Prostate gland (tissue), 2 donors: ENCODE measurements at regions not wholly inside any gene's neighbourhood (a gene's known extent, or its start where the extent isn't known, plus 50 kb on each side); places are given as distances from the start of the nearest gene placed in this dataset.

Experiments used
- CTCF ChIP-seq, 4 experiments: fragments of 200-600 bp in 2 of 4; fragments of 450-650 bp in 2 of 4; sonication (generic) in 2 of 4; IDR thresholded peaks; 1 replicate in 3 of 4; 2 replicates in 1 of 4; pipeline ENCODE4 v1.5.1; 2016 to 2019; ENCODE audit warnings: antibody characterized with exemption in 4 of 4, mild to moderate bottlenecking in 2 of 4, moderate library complexity in 2 of 4
- POLR2A ChIP-seq: fragments of 450-650 bp; IDR thresholded peaks from one replicate; pipeline ENCODE4 v1.6.1; 2016; ENCODE audit warnings: antibody characterized with exemption, mild to moderate bottlenecking
- POLR2AphosphoS5 ChIP-seq: sonication (generic); formaldehyde crosslinking; IDR thresholded peaks from one replicate; pipeline ENCODE4 v1.6.1; 2017; ENCODE audit warnings: antibody characterized with exemption

- TF ChIP-seq POLR2A (no peak), CTCF (IDR thresholded peaks at IDR 0.05) (no peak), POLR2AphosphoS5 (no peak)
Measured at GRCh38 chr12:25840678-25841465, 117.6 kb upstream of the RASSF8 start.
